ENCODE measurements at regions not wholly inside any gene's neighbourhood (a gene's known extent, or its start where the extent isn't known, plus 50 kb on each side); places are given as distances from the start of the nearest gene placed in this dataset.

DNA sequence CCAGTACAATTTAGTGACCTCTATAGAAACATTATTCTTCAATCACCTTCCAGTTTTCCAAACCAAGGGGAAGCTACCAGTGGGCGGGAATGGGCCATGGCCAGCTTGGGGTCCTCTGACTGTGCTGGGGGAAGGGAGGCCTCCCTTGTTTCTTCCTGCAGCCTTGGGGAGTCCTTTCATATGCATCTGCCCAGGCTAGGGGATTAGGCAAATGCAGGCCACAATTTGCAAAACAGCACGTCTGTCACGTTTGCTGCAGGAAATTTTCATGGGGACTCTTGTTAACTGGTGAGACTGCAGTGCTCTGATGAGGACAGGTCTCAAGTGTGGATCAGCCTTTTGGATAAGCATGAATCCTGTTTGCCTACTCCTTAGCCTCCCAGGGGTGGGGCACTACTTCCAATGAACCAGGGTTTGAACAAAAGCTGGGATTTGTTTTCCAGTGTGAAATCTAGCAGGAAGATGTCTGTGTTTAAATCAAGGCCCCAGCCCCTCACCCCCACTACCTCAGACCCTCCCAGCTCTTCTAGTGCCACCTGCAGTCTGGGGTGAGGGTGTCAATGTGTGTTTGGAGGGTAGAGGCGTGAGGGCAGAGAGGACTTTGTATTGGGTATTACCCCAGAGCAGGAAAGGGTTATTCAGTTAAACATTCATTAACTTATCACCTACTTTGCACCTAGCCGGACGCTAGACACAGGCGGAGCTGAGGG, 219.9 kb downstream of the OPA1 start:
- H3K4me3 ChIP-seq = peak overlapping the region; percentile 38
- H3K27me3 Mint-ChIP-seq (ENCODE audit: insufficient read depth, low read depth, poor library complexity) = peaks cover 14% of the 10 kb centered on the region
- peaks cover 5% of the 10 kb centered on the region; the same call in 1 of the 2 replicates for H3K9me2 ChIP-seq (ENCODE audit: insufficient read depth)
- H3K27ac Mint-ChIP-seq = peak overlapping the region; percentile 91
- peaks cover 84% of the 10 kb centered on the region for H3K4me1 ChIP-seq (ENCODE audit: insufficient read depth)
- no peaks in the 10 kb centered on the region for H3K9me3 Mint-ChIP-seq
- H3K4me3 Mint-ChIP-seq = peak overlapping the region; percentile 34; the same call in 2 of the 3 replicates
- H3K4me1 Mint-ChIP-seq = peaks cover 89% of the 10 kb centered on the region
- H3K36me3 Mint-ChIP-seq (ENCODE audit: low read depth) = no peaks in the 10 kb centered on the region
- H2AFZ ChIP-seq = no peak overlapping the region
- H3K36me3 ChIP-seq (ENCODE audit: insufficient read depth) = no peaks in the 10 kb centered on the region
- no peaks in the 10 kb centered on the region for H3K79me2 ChIP-seq (replicated peaks; ENCODE audit: insufficient read depth)
- peaks cover 24% of the 10 kb centered on the region for H3F3A ChIP-seq (replicated peaks; ENCODE audit: low read depth)
- H3K27ac ChIP-seq (ENCODE audit: low read depth) = peak overlapping the region; percentile 96
- 0 out of 2 replicates have a peak, but pooled peaks cover 3% of the 10 kb centered on the region for H3K27me3 ChIP-seq (ENCODE audit: insufficient read depth)
- no peaks in the 10 kb centered on the region for H4K20me1 ChIP-seq (replicated peaks; ENCODE audit: insufficient read depth)
- DNase-seq (ENCODE audit: low spot score) (peak; percentile 91), ATAC-seq (peak; percentile 79)
- H3K4me2 ChIP-seq = peak overlapping the region; percentile 72
- TF ChIP-seq, protein P1, sequence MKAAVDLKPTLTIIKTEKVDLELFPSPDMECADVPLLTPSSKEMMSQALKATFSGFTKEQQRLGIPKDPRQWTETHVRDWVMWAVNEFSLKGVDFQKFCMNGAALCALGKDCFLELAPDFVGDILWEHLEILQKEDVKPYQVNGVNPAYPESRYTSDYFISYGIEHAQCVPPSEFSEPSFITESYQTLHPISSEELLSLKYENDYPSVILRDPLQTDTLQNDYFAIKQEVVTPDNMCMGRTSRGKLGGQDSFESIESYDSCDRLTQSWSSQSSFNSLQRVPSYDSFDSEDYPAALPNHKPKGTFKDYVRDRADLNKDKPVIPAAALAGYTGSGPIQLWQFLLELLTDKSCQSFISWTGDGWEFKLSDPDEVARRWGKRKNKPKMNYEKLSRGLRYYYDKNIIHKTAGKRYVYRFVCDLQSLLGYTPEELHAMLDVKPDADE (IDR thresholded peaks at IDR 0.05) = peak; percentile 66; the same call in 1 of the 2 replicates
- TF ChIP-seq, protein P2, sequence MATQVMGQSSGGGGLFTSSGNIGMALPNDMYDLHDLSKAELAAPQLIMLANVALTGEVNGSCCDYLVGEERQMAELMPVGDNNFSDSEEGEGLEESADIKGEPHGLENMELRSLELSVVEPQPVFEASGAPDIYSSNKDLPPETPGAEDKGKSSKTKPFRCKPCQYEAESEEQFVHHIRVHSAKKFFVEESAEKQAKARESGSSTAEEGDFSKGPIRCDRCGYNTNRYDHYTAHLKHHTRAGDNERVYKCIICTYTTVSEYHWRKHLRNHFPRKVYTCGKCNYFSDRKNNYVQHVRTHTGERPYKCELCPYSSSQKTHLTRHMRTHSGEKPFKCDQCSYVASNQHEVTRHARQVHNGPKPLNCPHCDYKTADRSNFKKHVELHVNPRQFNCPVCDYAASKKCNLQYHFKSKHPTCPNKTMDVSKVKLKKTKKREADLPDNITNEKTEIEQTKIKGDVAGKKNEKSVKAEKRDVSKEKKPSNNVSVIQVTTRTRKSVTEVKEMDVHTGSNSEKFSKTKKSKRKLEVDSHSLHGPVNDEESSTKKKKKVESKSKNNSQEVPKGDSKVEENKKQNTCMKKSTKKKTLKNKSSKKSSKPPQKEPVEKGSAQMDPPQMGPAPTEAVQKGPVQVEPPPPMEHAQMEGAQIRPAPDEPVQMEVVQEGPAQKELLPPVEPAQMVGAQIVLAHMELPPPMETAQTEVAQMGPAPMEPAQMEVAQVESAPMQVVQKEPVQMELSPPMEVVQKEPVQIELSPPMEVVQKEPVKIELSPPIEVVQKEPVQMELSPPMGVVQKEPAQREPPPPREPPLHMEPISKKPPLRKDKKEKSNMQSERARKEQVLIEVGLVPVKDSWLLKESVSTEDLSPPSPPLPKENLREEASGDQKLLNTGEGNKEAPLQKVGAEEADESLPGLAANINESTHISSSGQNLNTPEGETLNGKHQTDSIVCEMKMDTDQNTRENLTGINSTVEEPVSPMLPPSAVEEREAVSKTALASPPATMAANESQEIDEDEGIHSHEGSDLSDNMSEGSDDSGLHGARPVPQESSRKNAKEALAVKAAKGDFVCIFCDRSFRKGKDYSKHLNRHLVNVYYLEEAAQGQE (IDR thresholded peaks at IDR 0.05; ENCODE audit: unreplicated experiment) = no peak
- TF ChIP-seq CREB1 (CRISPR knock-in tag; IDR thresholded peaks at IDR 0.05; ENCODE audit: low read depth) (peak; percentile 50; the same call in 1 of the 2 replicates), EZH2 (IDR thresholded peaks at IDR 0.05; ENCODE audit: low read depth, unreplicated experiment) (no peak), POLR2AphosphoS5 (IDR thresholded peaks at IDR 0.05; ENCODE audit: low read depth) (peak; percentile 64), NANOG (IDR thresholded peaks at IDR 0.05; ENCODE audit: borderline replicate concordance) (peak; percentile 89; the same call in 1 of the 2 replicates)
- TF ChIP-seq, protein P3, sequence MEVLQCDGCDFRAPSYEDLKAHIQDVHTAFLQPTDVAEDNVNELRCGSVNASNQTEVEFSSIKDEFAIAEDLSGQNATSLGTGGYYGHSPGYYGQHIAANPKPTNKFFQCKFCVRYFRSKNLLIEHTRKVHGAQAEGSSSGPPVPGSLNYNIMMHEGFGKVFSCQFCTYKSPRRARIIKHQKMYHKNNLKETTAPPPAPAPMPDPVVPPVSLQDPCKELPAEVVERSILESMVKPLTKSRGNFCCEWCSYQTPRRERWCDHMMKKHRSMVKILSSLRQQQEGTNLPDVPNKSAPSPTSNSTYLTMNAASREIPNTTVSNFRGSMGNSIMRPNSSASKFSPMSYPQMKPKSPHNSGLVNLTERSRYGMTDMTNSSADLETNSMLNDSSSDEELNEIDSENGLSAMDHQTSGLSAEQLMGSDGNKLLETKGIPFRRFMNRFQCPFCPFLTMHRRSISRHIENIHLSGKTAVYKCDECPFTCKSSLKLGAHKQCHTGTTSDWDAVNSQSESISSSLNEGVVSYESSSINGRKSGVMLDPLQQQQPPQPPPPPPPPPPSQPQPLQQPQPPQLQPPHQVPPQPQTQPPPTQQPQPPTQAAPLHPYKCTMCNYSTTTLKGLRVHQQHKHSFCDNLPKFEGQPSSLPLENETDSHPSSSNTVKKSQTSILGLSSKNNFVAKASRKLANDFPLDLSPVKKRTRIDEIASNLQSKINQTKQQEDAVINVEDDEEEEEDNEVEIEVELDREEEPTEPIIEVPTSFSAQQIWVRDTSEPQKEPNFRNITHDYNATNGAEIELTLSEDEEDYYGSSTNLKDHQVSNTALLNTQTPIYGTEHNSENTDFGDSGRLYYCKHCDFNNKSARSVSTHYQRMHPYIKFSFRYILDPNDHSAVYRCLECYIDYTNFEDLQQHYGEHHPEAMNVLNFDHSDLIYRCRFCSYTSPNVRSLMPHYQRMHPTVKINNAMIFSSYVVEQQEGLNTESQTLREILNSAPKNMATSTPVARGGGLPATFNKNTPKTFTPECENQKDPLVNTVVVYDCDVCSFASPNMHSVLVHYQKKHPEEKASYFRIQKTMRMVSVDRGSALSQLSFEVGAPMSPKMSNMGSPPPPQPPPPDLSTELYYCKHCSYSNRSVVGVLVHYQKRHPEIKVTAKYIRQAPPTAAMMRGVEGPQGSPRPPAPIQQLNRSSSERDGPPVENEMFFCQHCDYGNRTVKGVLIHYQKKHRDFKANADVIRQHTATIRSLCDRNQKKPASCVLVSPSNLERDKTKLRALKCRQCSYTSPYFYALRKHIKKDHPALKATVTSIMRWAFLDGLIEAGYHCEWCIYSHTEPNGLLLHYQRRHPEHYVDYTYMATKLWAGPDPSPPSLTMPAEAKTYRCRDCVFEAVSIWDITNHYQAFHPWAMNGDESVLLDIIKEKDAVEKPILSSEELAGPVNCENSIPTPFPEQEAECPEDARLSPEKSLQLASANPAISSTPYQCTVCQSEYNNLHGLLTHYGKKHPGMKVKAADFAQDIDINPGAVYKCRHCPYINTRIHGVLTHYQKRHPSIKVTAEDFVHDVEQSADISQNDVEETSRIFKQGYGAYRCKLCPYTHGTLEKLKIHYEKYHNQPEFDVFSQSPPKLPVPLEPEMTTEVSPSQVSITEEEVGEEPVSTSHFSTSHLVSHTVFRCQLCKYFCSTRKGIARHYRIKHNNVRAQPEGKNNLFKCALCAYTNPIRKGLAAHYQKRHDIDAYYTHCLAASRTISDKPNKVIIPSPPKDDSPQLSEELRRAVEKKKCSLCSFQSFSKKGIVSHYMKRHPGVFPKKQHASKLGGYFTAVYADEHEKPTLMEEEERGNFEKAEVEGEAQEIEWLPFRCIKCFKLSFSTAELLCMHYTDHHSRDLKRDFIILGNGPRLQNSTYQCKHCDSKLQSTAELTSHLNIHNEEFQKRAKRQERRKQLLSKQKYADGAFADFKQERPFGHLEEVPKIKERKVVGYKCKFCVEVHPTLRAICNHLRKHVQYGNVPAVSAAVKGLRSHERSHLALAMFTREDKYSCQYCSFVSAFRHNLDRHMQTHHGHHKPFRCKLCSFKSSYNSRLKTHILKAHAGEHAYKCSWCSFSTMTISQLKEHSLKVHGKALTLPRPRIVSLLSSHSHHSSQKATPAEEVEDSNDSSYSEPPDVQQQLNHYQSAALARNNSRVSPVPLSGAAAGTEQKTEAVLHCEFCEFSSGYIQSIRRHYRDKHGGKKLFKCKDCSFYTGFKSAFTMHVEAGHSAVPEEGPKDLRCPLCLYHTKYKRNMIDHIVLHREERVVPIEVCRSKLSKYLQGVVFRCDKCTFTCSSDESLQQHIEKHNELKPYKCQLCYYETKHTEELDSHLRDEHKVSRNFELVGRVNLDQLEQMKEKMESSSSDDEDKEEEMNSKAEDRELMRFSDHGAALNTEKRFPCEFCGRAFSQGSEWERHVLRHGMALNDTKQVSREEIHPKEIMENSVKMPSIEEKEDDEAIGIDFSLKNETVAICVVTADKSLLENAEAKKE (CRISPR knock-in tag; IDR thresholded peaks at IDR 0.05) = peak; percentile 36; the same call in 1 of the 2 replicates
- TF ChIP-seq, protein P4, sequence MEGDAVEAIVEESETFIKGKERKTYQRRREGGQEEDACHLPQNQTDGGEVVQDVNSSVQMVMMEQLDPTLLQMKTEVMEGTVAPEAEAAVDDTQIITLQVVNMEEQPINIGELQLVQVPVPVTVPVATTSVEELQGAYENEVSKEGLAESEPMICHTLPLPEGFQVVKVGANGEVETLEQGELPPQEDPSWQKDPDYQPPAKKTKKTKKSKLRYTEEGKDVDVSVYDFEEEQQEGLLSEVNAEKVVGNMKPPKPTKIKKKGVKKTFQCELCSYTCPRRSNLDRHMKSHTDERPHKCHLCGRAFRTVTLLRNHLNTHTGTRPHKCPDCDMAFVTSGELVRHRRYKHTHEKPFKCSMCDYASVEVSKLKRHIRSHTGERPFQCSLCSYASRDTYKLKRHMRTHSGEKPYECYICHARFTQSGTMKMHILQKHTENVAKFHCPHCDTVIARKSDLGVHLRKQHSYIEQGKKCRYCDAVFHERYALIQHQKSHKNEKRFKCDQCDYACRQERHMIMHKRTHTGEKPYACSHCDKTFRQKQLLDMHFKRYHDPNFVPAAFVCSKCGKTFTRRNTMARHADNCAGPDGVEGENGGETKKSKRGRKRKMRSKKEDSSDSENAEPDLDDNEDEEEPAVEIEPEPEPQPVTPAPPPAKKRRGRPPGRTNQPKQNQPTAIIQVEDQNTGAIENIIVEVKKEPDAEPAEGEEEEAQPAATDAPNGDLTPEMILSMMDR (conservative IDR thresholded peaks at IDR 0.05; ENCODE audit: low read depth in 2 of 2) = peak; percentile 11 to 38; a peak in 2 of 4 replicates
